ENCODE measurements at regions not wholly inside any gene's neighbourhood (a gene's known extent, or its start where the extent isn't known, plus 50 kb on each side); places are given as distances from the start of the nearest gene placed in this dataset.
A peak's percentile ranks its signal among the peaks of the same experiment; 100 is the strongest.

GRCh38 chr12:22924391-22924790 lies 299.4 kb downstream of the ETNK1 start:
- no peak overlapping the region for H2BK20ac ChIP-seq (ENCODE audit: low read depth, low read length, poor library complexity, severe bottlenecking)
- no peak overlapping the region for H2BK120ac ChIP-seq (ENCODE audit: low read depth, low read length, poor library complexity, severe bottlenecking)
- H3K4me2 ChIP-seq (ENCODE audit: insufficient read depth, insufficient read length, low read length): no peak overlapping the region
- H4K5ac ChIP-seq (ENCODE audit: insufficient read length, low read depth, low read length): no peak overlapping the region
- no peaks in the 10 kb centered on the region; the same call in 1 of the 2 replicates for H3K4me1 ChIP-seq (ENCODE audit: insufficient read depth, low read length)
- no peak for DNase-seq
- H3K79me2 ChIP-seq (ENCODE audit: insufficient read depth, low read length): no peaks in the 10 kb centered on the region
- H3K56ac ChIP-seq (ENCODE audit: insufficient read length, low read depth, low read length): no peak overlapping the region
- H2AFZ ChIP-seq (ENCODE audit: low read length): no peak overlapping the region
- no peaks in the 10 kb centered on the region for H3K36me3 Mint-ChIP-seq (ENCODE audit: insufficient read depth in 1 of 3, low read depth in 3 of 3)
- no CpG with 5 or more reads among the region's 2 CpGs for WGBS (ENCODE audit: extremely low coverage, insufficient read length, low lambda C conversion rate)
- no peak overlapping the region for H3K14ac ChIP-seq (ENCODE audit: insufficient read depth, low read length)
- no peak overlapping the region for H4K8ac ChIP-seq (replicated peaks; ENCODE audit: insufficient read length, low read depth, low read length)
- no peaks in the 10 kb centered on the region for H3K27me3 Mint-ChIP-seq (ENCODE audit: low read depth)
- H3K27me3 ChIP-seq (ENCODE audit: insufficient read depth, low read length): no peaks in the 10 kb centered on the region
- no peak overlapping the region for H3T11ph ChIP-seq (ENCODE audit: low read length)
- no peak overlapping the region for H2BK5ac ChIP-seq (ENCODE audit: insufficient read length, low read length)
- H3K79me1 ChIP-seq (ENCODE audit: insufficient read depth, low read depth, low read length, poor library complexity, severe bottlenecking): no peaks in the 10 kb centered on the region
- H3K9me3 Mint-ChIP-seq: no peaks in the 10 kb centered on the region
- H3K23me2 ChIP-seq (ENCODE audit: insufficient read length, low read depth, low read length, poor library complexity, severe bottlenecking): no peaks in the 10 kb centered on the region
- no peak overlapping the region for H4K91ac ChIP-seq (ENCODE audit: insufficient read length, low read depth, low read length)
- no peak overlapping the region for H3K18ac ChIP-seq (ENCODE audit: insufficient read length, low read depth, low read length)
- H2AK5ac ChIP-seq (ENCODE audit: insufficient read length, low read length): no peak overlapping the region
- no peaks in the 10 kb centered on the region for H3K9me3 ChIP-seq (ENCODE audit: control insufficient read depth, low read depth, low read length)
- no peak overlapping the region for H2BK12ac ChIP-seq (ENCODE audit: insufficient read length, low read depth, low read length)
- H3K4me1 Mint-ChIP-seq: peaks cover 39% of the 10 kb centered on the region in 2 experiments
- H2BK15ac ChIP-seq (ENCODE audit: low read depth, low read length): no peak overlapping the region
- H3K27ac ChIP-seq (ENCODE audit: insufficient read length, low read depth, low read length): no peak overlapping the region
- no peak overlapping the region for H3K23ac ChIP-seq (ENCODE audit: insufficient read length, low read depth, low read length)
- H3K4me3 Mint-ChIP-seq: no peak overlapping the region
- H4K20me1 ChIP-seq (ENCODE audit: control insufficient read depth, insufficient read depth, insufficient read length): no peaks in the 10 kb centered on the region
- no peak overlapping the region for H3K9ac ChIP-seq (ENCODE audit: extremely low read depth, insufficient read length, low read length)
- no peak overlapping the region for H3K4ac ChIP-seq (ENCODE audit: low read depth, low read length)
- H3K27ac Mint-ChIP-seq: peak overlapping the region; percentile 56 to 86 (median 80); a peak in 4 of 7 replicates
- TF ChIP-seq, protein P1, sequence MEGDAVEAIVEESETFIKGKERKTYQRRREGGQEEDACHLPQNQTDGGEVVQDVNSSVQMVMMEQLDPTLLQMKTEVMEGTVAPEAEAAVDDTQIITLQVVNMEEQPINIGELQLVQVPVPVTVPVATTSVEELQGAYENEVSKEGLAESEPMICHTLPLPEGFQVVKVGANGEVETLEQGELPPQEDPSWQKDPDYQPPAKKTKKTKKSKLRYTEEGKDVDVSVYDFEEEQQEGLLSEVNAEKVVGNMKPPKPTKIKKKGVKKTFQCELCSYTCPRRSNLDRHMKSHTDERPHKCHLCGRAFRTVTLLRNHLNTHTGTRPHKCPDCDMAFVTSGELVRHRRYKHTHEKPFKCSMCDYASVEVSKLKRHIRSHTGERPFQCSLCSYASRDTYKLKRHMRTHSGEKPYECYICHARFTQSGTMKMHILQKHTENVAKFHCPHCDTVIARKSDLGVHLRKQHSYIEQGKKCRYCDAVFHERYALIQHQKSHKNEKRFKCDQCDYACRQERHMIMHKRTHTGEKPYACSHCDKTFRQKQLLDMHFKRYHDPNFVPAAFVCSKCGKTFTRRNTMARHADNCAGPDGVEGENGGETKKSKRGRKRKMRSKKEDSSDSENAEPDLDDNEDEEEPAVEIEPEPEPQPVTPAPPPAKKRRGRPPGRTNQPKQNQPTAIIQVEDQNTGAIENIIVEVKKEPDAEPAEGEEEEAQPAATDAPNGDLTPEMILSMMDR (conservative IDR thresholded peaks at IDR 0.05): no peak
